CD4-positive, CD25-positive, alpha-beta regulatory T cell (primary cell): ENCODE measurements at regions not wholly inside any gene's neighbourhood (a gene's known extent, or its start where the extent isn't known, plus 50 kb on each side); places are given as distances from the start of the nearest gene placed in this dataset.

Experiments
- ATAC-seq, 2 donors: fragments of 150-1000 bp; cut with Tn5 transposase; one replicate each; pipeline ENCODE4 v1.10.0; 2021; ENCODE audit warnings: low read depth in 2 of 2, moderate number of reproducible peaks in 2 of 2, moderate library complexity in 1 of 2
- DNase-seq, 3 donors: peaks; one replicate each; pipeline versions ENCODE4 v3.0.0 to v3.0.0-alpha.2; 2012 to 2022; ENCODE audit warnings: mixed read lengths in 1 of 3
- H3K27ac ChIP-seq: one replicate; pipeline ENCODE4 v1.7.0; 2013; ENCODE audit warnings: mild to moderate bottlenecking, low read length; ENCODE audit not compliant: insufficient read depth, poor library complexity, severe bottlenecking
- H3K27me3 ChIP-seq: one replicate; pipeline ENCODE4 v1.7.0; 2013; ENCODE audit warnings: low read length; ENCODE audit not compliant: control insufficient read depth, insufficient read depth
- H3K36me3 ChIP-seq: one replicate; pipeline ENCODE4 v1.7.0; 2013; ENCODE audit warnings: mild to moderate bottlenecking, low read length, moderate library complexity; ENCODE audit not compliant: control insufficient read depth, insufficient read depth
- H3K4me1 ChIP-seq: 2 replicates; pipeline ENCODE4 v1.7.0; 2013; ENCODE audit warnings: mild to moderate bottlenecking, low read length; ENCODE audit not compliant: insufficient read depth, control insufficient read depth, poor library complexity, severe bottlenecking
- H3K4me3 ChIP-seq: one replicate; pipeline ENCODE4 v1.7.0; 2013; ENCODE audit warnings: low read depth, mild to moderate bottlenecking, low read length, moderate library complexity
- H3K9me3 ChIP-seq, 2 experiments: 1 replicate in 1 of 2; 2 replicates in 1 of 2; pipeline ENCODE4 v1.7.0; 2013; ENCODE audit warnings: low read length in 2 of 2, mild to moderate bottlenecking in 1 of 2, moderate library complexity in 1 of 2; ENCODE audit not compliant: control insufficient read depth in 2 of 2
- H3K27ac Mint-ChIP-seq, 3 donors: one replicate each; pipeline ENCODE4 v1.8.0; 2020 to 2022; ENCODE audit warnings: mild to moderate bottlenecking in 3 of 3, mixed read lengths in 3 of 3, moderate library complexity in 2 of 3
- H3K27me3 Mint-ChIP-seq: one replicate; pipeline ENCODE4 v1.8.0; 2022; ENCODE audit warnings: mild to moderate bottlenecking, mixed read lengths
- H3K36me3 Mint-ChIP-seq: one replicate; pipeline ENCODE4 v1.8.0; 2020; ENCODE audit warnings: mixed read lengths
- H3K4me1 Mint-ChIP-seq, 4 donors: one replicate each; pipeline ENCODE4 v1.8.0; 2020 to 2022; ENCODE audit warnings: mixed read lengths in 4 of 4, mild to moderate bottlenecking in 1 of 4
- H3K4me3 Mint-ChIP-seq, 4 donors: one replicate each; pipeline ENCODE4 v1.8.0; 2020 to 2022; ENCODE audit warnings: mild to moderate bottlenecking in 4 of 4, mixed read lengths in 4 of 4, moderate library complexity in 3 of 4
- H3K9me3 Mint-ChIP-seq, 7 donors: one replicate each; pipeline ENCODE4 v1.8.0; 2020 to 2022; ENCODE audit warnings: mixed read lengths in 7 of 7, mild to moderate bottlenecking in 3 of 7, moderate library complexity in 2 of 7

GRCh38 chr4:124961138-124961750 lies 248.7 kb upstream of the ANKRD50 start:
- H3K4me3 ChIP-seq, result no peak overlapping the region
- no peak overlapping the region for H3K27ac ChIP-seq
- Mint-ChIP-seq H3K9me3 (peaks cover 2 to 20% (median 14%) of the 10 kb centered on the region in 7 donors), H3K27ac (no peak overlapping the region), H3K27me3 (no peaks in the 10 kb centered on the region), H3K4me3 (no peak overlapping the region), H3K4me1 (no peaks in the 10 kb centered on the region), H3K36me3 (no peaks in the 10 kb centered on the region)
- H3K9me3 ChIP-seq, result peaks cover 5 to 8% of the 10 kb centered on the region in 2 experiments
- H3K27me3 ChIP-seq, result no peaks in the 10 kb centered on the region
- H3K36me3 ChIP-seq, result no peaks in the 10 kb centered on the region
- H3K4me1 ChIP-seq, result no peaks in the 10 kb centered on the region
- DNase-seq, result no peak
- no peak for ATAC-seq

DNA sequence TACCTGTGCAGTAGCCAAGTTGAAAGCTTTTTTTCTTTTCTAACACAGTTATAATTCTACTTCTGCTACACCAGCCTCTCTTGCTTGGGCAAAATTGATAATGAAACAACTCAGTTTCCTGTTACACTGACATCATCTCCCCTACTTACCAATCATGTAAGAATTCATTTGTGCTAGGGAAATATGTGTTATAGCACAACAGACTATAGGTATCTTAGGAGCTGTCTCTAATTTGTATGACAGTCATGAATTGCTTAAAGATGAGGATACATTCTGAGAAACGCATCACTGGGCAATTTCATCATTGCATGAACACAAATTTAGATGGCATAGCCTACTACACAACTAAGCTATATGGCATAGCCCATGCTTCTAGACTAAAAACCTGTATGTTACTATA lies 246.3 kb upstream of the ANKRD50 start:
- no peak overlapping the region for H3K27ac Mint-ChIP-seq
- peaks cover 2 to 20% (median 14%) of the 10 kb centered on the region in 7 donors for H3K9me3 Mint-ChIP-seq
- no peaks in the 10 kb centered on the region for H3K36me3 Mint-ChIP-seq
- ATAC-seq, result no peak
- H3K36me3 ChIP-seq, result no peaks in the 10 kb centered on the region
- no peaks in the 10 kb centered on the region for H3K27me3 ChIP-seq
- H3K4me3 ChIP-seq, result no peak overlapping the region
- H3K9me3 ChIP-seq, result peaks cover 5 to 8% of the 10 kb centered on the region in 2 experiments
- H3K27me3 Mint-ChIP-seq, result no peaks in the 10 kb centered on the region
- no peak for DNase-seq
- no peak overlapping the region for H3K4me3 Mint-ChIP-seq
- no peak overlapping the region for H3K27ac ChIP-seq
- H3K4me1 Mint-ChIP-seq, result no peaks in the 10 kb centered on the region
- no peaks in the 10 kb centered on the region for H3K4me1 ChIP-seq

- no peak overlapping the region for H3K4me3 Mint-ChIP-seq
- no peak for DNase-seq
These were observed 242.9 kb upstream of the ANKRD50 start for GRCh38 chr4:124955476-124955875.

GRCh38 chr4:124954046-124954445 lies 241.5 kb upstream of the ANKRD50 start:
- no peaks in the 10 kb centered on the region for H3K4me1 Mint-ChIP-seq
- H3K4me3 ChIP-seq, result no peak overlapping the region
- no peaks in the 10 kb centered on the region for H3K4me1 ChIP-seq
- H3K27me3 Mint-ChIP-seq, result no peaks in the 10 kb centered on the region
- ATAC-seq (no peak), DNase-seq (no peak)
- H3K27ac Mint-ChIP-seq, result no peak overlapping the region
- no peaks in the 10 kb centered on the region for H3K36me3 Mint-ChIP-seq
- H3K4me3 Mint-ChIP-seq, result no peak overlapping the region
- H3K27ac ChIP-seq, result no peak overlapping the region
- peaks cover 0 to 8% (median 3%) of the 10 kb centered on the region in 7 donors for H3K9me3 Mint-ChIP-seq
- H3K36me3 ChIP-seq, result no peaks in the 10 kb centered on the region
- no peaks in the 10 kb centered on the region for H3K9me3 ChIP-seq
- no peaks in the 10 kb centered on the region for H3K27me3 ChIP-seq

More at GRCh38 chr4:124955476-124955875, 242.9 kb upstream of the ANKRD50 start:
- Mint-ChIP-seq H3K27me3 (no peaks in the 10 kb centered on the region), H3K27ac (no peak overlapping the region), H3K36me3 (no peaks in the 10 kb centered on the region), H3K4me1 (no peaks in the 10 kb centered on the region), H3K9me3 (peaks cover 1 to 12% (median 10%) of the 10 kb centered on the region in 7 donors)
- H3K27me3 ChIP-seq, result no peaks in the 10 kb centered on the region
- H3K27ac ChIP-seq, result no peak overlapping the region
- H3K4me1 ChIP-seq, result no peaks in the 10 kb centered on the region
- no peaks in the 10 kb centered on the region for H3K9me3 ChIP-seq
- ATAC-seq, result no peak
- H3K4me3 ChIP-seq, result no peak overlapping the region
- no peaks in the 10 kb centered on the region for H3K36me3 ChIP-seq

- DNase-seq (no peak), ATAC-seq (no peak)
- no peaks in the 10 kb centered on the region for H3K27me3 ChIP-seq
- no peaks in the 10 kb centered on the region for H3K9me3 ChIP-seq
- Mint-ChIP-seq H3K27me3 (no peaks in the 10 kb centered on the region), H3K4me3 (no peak overlapping the region), H3K36me3 (no peaks in the 10 kb centered on the region), H3K9me3 (peaks cover 0 to 8% (median 1%) of the 10 kb centered on the region in 7 donors), H3K27ac (no peak overlapping the region), H3K4me1 (no peaks in the 10 kb centered on the region)
- no peak overlapping the region for H3K27ac ChIP-seq
- H3K4me1 ChIP-seq, result no peaks in the 10 kb centered on the region
- no peaks in the 10 kb centered on the region for H3K36me3 ChIP-seq
- H3K4me3 ChIP-seq, result no peak overlapping the region
These were observed 241.0 kb upstream of the ANKRD50 start for GRCh38 chr4:124953486-124953885.

GRCh38 chr4:124953061-124953460 lies 240.5 kb upstream of the ANKRD50 start:
- Histone ChIP-seq H3K4me3 (no peak overlapping the region), H3K27me3 (no peaks in the 10 kb centered on the region), H3K9me3 (no peaks in the 10 kb centered on the region), H3K4me1 (no peaks in the 10 kb centered on the region), H3K27ac (no peak overlapping the region), H3K36me3 (no peaks in the 10 kb centered on the region)
- Mint-ChIP-seq H3K27me3 (no peaks in the 10 kb centered on the region), H3K27ac (no peak overlapping the region), H3K36me3 (no peaks in the 10 kb centered on the region), H3K4me1 (no peaks in the 10 kb centered on the region), H3K4me3 (no peak overlapping the region), H3K9me3 (peaks cover 0 to 8% (median 1%) of the 10 kb centered on the region in 7 donors)
- ATAC-seq (no peak), DNase-seq (no peak)

DNA sequence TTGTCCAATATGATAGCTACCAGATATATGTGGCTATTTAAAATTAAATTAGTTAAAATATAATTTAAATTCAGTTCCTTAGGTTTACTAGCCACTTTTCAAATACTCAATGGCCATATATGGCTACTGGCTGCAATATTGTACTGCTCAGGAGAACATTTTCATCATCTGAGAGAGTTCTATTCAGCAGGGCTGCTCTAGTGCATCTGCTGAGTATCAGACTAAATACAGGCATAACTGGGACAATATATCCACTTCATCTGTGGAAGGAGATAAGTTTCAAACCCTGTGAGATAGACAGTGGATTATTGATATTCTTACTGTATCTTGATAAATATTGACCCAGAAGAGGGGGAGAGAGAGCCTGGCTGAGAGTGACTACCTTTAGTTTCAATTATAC lies 240.1 kb upstream of the ANKRD50 start:
- Histone ChIP-seq H3K27me3 (no peaks in the 10 kb centered on the region), H3K4me3 (no peak overlapping the region), H3K9me3 (no peaks in the 10 kb centered on the region), H3K4me1 (no peaks in the 10 kb centered on the region), H3K36me3 (no peaks in the 10 kb centered on the region), H3K27ac (no peak overlapping the region)
- ATAC-seq (no peak), DNase-seq (no peak)
- no peaks in the 10 kb centered on the region for H3K4me1 Mint-ChIP-seq
- H3K27me3 Mint-ChIP-seq, result no peaks in the 10 kb centered on the region
- H3K9me3 Mint-ChIP-seq, result peaks cover 0 to 8% (median 1%) of the 10 kb centered on the region in 7 donors
- H3K4me3 Mint-ChIP-seq, result no peak overlapping the region
- H3K27ac Mint-ChIP-seq, result no peak overlapping the region
- no peaks in the 10 kb centered on the region for H3K36me3 Mint-ChIP-seq

DNA sequence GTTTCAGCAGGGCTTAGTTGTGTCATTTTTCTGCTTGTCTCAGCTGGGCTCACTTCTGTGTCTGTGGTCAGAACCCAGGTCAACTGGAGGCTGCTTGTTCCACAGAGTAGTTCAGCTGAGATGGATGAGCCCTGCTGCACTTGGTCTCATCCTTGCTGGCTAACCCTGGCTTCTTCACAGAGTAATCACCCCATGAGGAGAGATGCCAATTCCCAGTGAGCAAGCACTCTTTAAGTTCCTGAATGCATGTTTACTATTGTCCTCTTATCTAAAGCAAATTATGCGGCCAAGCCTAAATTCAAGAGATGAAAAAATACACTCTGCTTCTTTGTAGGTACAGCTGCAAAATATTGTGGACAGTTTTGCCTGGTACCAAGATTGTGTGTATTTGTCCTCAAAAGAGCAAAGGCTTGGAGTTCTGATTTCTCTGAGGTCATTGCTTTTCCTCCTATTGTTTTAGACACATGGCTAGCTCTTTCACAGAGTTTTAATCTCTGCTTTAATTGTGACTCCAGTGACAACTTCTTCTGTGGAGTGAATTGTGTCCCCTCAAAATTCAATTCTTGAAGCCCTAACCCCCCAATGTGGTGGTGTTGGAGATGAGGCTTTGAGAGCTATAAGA lies 236.6 kb upstream of the ANKRD50 start:
- Histone ChIP-seq H3K27me3 (no peaks in the 10 kb centered on the region), H3K4me1 (no peaks in the 10 kb centered on the region), H3K4me3 (no peak overlapping the region), H3K27ac (no peak overlapping the region), H3K9me3 (no peaks in the 10 kb centered on the region), H3K36me3 (no peaks in the 10 kb centered on the region)
- ATAC-seq, result no peak
- Mint-ChIP-seq H3K27me3 (no peaks in the 10 kb centered on the region), H3K4me1 (no peaks in the 10 kb centered on the region), H3K27ac (no peak overlapping the region), H3K36me3 (no peaks in the 10 kb centered on the region), H3K4me3 (no peak overlapping the region), H3K9me3 (peaks cover 0 to 9% (median 3%) of the 10 kb centered on the region in 7 donors)
- DNase-seq, result no peak
